Muscle layer of colon (tissue), 2 donors: ENCODE measurements at regions not wholly inside any gene's neighbourhood (a gene's known extent, or its start where the extent isn't known, plus 50 kb on each side); places are given as distances from the start of the nearest gene placed in this dataset.

Experiments used
- H3K27ac ChIP-seq: one replicate; pipeline ENCODE4 v1.7.0; 2013; ENCODE audit warnings: low read depth, mild to moderate bottlenecking, low read length, moderate library complexity
- H3K27me3 ChIP-seq, 2 donors: one replicate each; pipeline ENCODE4 v1.7.0; 2013; ENCODE audit warnings: low read length in 2 of 2, mild to moderate bottlenecking in 2 of 2; ENCODE audit not compliant: insufficient read depth in 2 of 2, control insufficient read depth in 1 of 2
- H3K36me3 ChIP-seq: one replicate; pipeline ENCODE4 v1.7.0; 2013; ENCODE audit warnings: mild to moderate bottlenecking, low read length; ENCODE audit not compliant: insufficient read depth
- H3K4me1 ChIP-seq: one replicate; pipeline ENCODE4 v1.7.0; 2013; ENCODE audit warnings: mild to moderate bottlenecking, low read length; ENCODE audit not compliant: insufficient read depth
- H3K4me3 ChIP-seq, 2 donors: one replicate each; pipeline ENCODE4 v1.7.0; 2013; ENCODE audit warnings: low read length in 2 of 2, low read depth in 1 of 2, mild to moderate bottlenecking in 1 of 2, moderate library complexity in 1 of 2
- H3K9ac ChIP-seq: one replicate; pipeline ENCODE4 v1.7.0; 2013; ENCODE audit warnings: low read length
- H3K9me3 ChIP-seq: one replicate; pipeline ENCODE4 v1.7.0; 2013; ENCODE audit warnings: mild to moderate bottlenecking, low read length
- donor health status: abdominal sarcoma.
- donor health status: Adenocarcinoma of cecum.

GRCh38 chr5:58266402-58266801, 193.5 kb downstream of the PLK2 start:
- no peak overlapping the region for H3K4me3 ChIP-seq
- H3K27ac ChIP-seq, result no peak overlapping the region
- H3K4me1 ChIP-seq, result no peaks in the 10 kb centered on the region
- no peaks in the 10 kb centered on the region for H3K27me3 ChIP-seq
- H3K36me3 ChIP-seq, result no peaks in the 10 kb centered on the region
- no peaks in the 10 kb centered on the region for H3K9me3 ChIP-seq
- no peak overlapping the region for H3K9ac ChIP-seq

- Histone ChIP-seq H3K27me3 (no peaks in the 10 kb centered on the region), H3K9me3 (no peaks in the 10 kb centered on the region), H3K9ac (no peak overlapping the region), H3K36me3 (no peaks in the 10 kb centered on the region), H3K4me3 (no peak overlapping the region), H3K27ac (no peak overlapping the region), H3K4me1 (no peaks in the 10 kb centered on the region)
Observed at GRCh38 chr5:58265246-58265930, 194.5 kb downstream of the PLK2 start.

GRCh38 chr5:58264276-58264675, 195.6 kb downstream of the PLK2 start:
- no peak overlapping the region for H3K9ac ChIP-seq
- H3K9me3 ChIP-seq, result no peaks in the 10 kb centered on the region
- H3K4me3 ChIP-seq, result no peak overlapping the region
- no peak overlapping the region for H3K27ac ChIP-seq
- H3K4me1 ChIP-seq, result no peaks in the 10 kb centered on the region
- H3K27me3 ChIP-seq, result no peaks in the 10 kb centered on the region
- H3K36me3 ChIP-seq, result no peaks in the 10 kb centered on the region

GRCh38 chr5:58263296-58263695, 196.6 kb downstream of the PLK2 start:
- Histone ChIP-seq H3K36me3 (no peaks in the 10 kb centered on the region), H3K9ac (no peak overlapping the region), H3K4me3 (no peak overlapping the region), H3K27me3 (no peaks in the 10 kb centered on the region), H3K27ac (no peak overlapping the region), H3K4me1 (no peaks in the 10 kb centered on the region), H3K9me3 (no peaks in the 10 kb centered on the region)

- Histone ChIP-seq H3K27ac (no peak overlapping the region), H3K4me3 (no peak overlapping the region), H3K27me3 (no peaks in the 10 kb centered on the region), H3K9me3 (no peaks in the 10 kb centered on the region), H3K36me3 (no peaks in the 10 kb centered on the region), H3K4me1 (no peaks in the 10 kb centered on the region), H3K9ac (no peak overlapping the region)
Observed at GRCh38 chr5:58262226-58262625, 197.7 kb downstream of the PLK2 start.

GRCh38 chr5:58261605-58262004, 198.3 kb downstream of the PLK2 start:
- Histone ChIP-seq H3K27me3 (no peaks in the 10 kb centered on the region), H3K36me3 (no peaks in the 10 kb centered on the region), H3K27ac (no peak overlapping the region), H3K4me3 (no peak overlapping the region), H3K4me1 (no peaks in the 10 kb centered on the region), H3K9ac (no peak overlapping the region), H3K9me3 (no peaks in the 10 kb centered on the region)

GRCh38 chr5:58260243-58260642, 199.6 kb downstream of the PLK2 start:
- no peaks in the 10 kb centered on the region for H3K36me3 ChIP-seq
- H3K9me3 ChIP-seq, result no peaks in the 10 kb centered on the region
- H3K9ac ChIP-seq, result no peak overlapping the region
- H3K4me1 ChIP-seq, result no peaks in the 10 kb centered on the region
- H3K4me3 ChIP-seq, result no peak overlapping the region
- H3K27me3 ChIP-seq, result no peaks in the 10 kb centered on the region
- H3K27ac ChIP-seq, result no peak overlapping the region

GRCh38 chr5:58259685-58260152, 200.2 kb downstream of the PLK2 start:
- no peaks in the 10 kb centered on the region for H3K4me1 ChIP-seq
- H3K4me3 ChIP-seq, result no peak overlapping the region
- no peak overlapping the region for H3K27ac ChIP-seq
- no peaks in the 10 kb centered on the region for H3K9me3 ChIP-seq
- no peaks in the 10 kb centered on the region for H3K27me3 ChIP-seq
- no peak overlapping the region for H3K9ac ChIP-seq
- no peaks in the 10 kb centered on the region for H3K36me3 ChIP-seq

- Histone ChIP-seq H3K4me3 (no peak overlapping the region), H3K27me3 (no peaks in the 10 kb centered on the region), H3K27ac (no peak overlapping the region), H3K9ac (no peak overlapping the region), H3K36me3 (no peaks in the 10 kb centered on the region), H3K9me3 (no peaks in the 10 kb centered on the region), H3K4me1 (no peaks in the 10 kb centered on the region)
Observed at GRCh38 chr5:58258984-58259684, 200.8 kb downstream of the PLK2 start.

GRCh38 chr5:58255970-58256369, 203.9 kb downstream of the PLK2 start:
- Histone ChIP-seq H3K36me3 (no peaks in the 10 kb centered on the region), H3K9me3 (no peaks in the 10 kb centered on the region), H3K4me3 (no peak overlapping the region), H3K9ac (no peak overlapping the region), H3K4me1 (no peaks in the 10 kb centered on the region), H3K27ac (no peak overlapping the region), H3K27me3 (no peaks in the 10 kb centered on the region)

GRCh38 chr5:58255386-58255785, 204.5 kb downstream of the PLK2 start:
- no peaks in the 10 kb centered on the region for H3K4me1 ChIP-seq
- no peaks in the 10 kb centered on the region for H3K27me3 ChIP-seq
- no peaks in the 10 kb centered on the region for H3K36me3 ChIP-seq

GRCh38 chr5:58248221-58248620, 211.7 kb downstream of the PLK2 start:
- Histone ChIP-seq H3K9ac (no peak overlapping the region), H3K9me3 (no peaks in the 10 kb centered on the region), H3K27ac (no peak overlapping the region), H3K36me3 (no peaks in the 10 kb centered on the region), H3K27me3 (no peaks in the 10 kb centered on the region), H3K4me3 (no peak overlapping the region), H3K4me1 (no peaks in the 10 kb centered on the region)

More at GRCh38 chr5:58255386-58255785, 204.5 kb downstream of the PLK2 start:
- no peak overlapping the region for H3K9ac ChIP-seq
- no peak overlapping the region for H3K27ac ChIP-seq
- no peak overlapping the region for H3K4me3 ChIP-seq
- no peaks in the 10 kb centered on the region for H3K9me3 ChIP-seq
